CD4-positive, alpha-beta memory T cell (primary cell): ENCODE measurements at regions not wholly inside any gene's neighbourhood (a gene's known extent, or its start where the extent isn't known, plus 50 kb on each side); places are given as distances from the start of the nearest gene placed in this dataset.
A peak's percentile ranks its signal among the peaks of the same experiment; 100 is the strongest.

ENCODE experiments used
- CTCF ChIA-PET: fragments of 350-600 bp; sonication (Branson Sonifier 250); formaldehyde crosslinking; loops from one replicate; lab custom pipeline; 2021; ENCODE audit warnings: inconsistent platforms; ENCODE audit not compliant: partially characterized antibody; lab: Charles Lee
- POLR2A ChIA-PET: fragments of 350-600 bp; sonication (Branson Sonifier 250); formaldehyde crosslinking; loops from one replicate; lab custom pipeline; 2021; ENCODE audit not compliant: partially characterized antibody; lab: Charles Lee
- DNase-seq, 5 donors: peaks; one replicate each; pipeline versions ENCODE4 v3.0.0 to v3.0.0-alpha.2; 2020 to 2022; ENCODE audit warnings: mixed read lengths in 1 of 5
- H3K27ac ChIP-seq: one replicate; pipeline ENCODE4 v1.7.0; 2013; ENCODE audit warnings: low read depth, low read length
- H3K27me3 ChIP-seq: 2 replicates; pipeline ENCODE4 v1.7.0; 2013; ENCODE audit warnings: mild to moderate bottlenecking, low read length, moderate library complexity; ENCODE audit not compliant: insufficient read depth
- H3K36me3 ChIP-seq: 2 replicates; pipeline ENCODE4 v1.7.0; 2013; ENCODE audit warnings: mild to moderate bottlenecking, low read length, moderate library complexity; ENCODE audit not compliant: insufficient read depth
- H3K4me1 ChIP-seq: 2 replicates; pipeline ENCODE4 v1.7.0; 2013; ENCODE audit warnings: mild to moderate bottlenecking, low read length, moderate library complexity; ENCODE audit not compliant: insufficient read depth
- H3K4me3 ChIP-seq, 2 donors: one replicate each; pipeline ENCODE4 v1.7.0; 2013; ENCODE audit warnings: low read length in 2 of 2, mild to moderate bottlenecking in 1 of 2
- H3K9me3 ChIP-seq, 2 donors: one replicate each; pipeline ENCODE4 v1.7.0; 2013; ENCODE audit warnings: low read length in 2 of 2, control low read depth in 1 of 2; ENCODE audit not compliant: control insufficient read depth in 1 of 2
- H3K27ac Mint-ChIP-seq, 7 donors: one replicate each; pipeline ENCODE4 v1.8.0; 2020 to 2021; ENCODE audit warnings: mixed read lengths in 7 of 7, mild to moderate bottlenecking in 6 of 7, inconsistent platforms in 3 of 7, moderate library complexity in 3 of 7
- H3K27me3 Mint-ChIP-seq, 2 donors: one replicate each; pipeline ENCODE4 v1.8.0; 2020 to 2021; ENCODE audit warnings: mixed read lengths in 2 of 2
- H3K36me3 Mint-ChIP-seq, 2 donors: one replicate each; pipeline ENCODE4 v1.8.0; 2020 to 2021; ENCODE audit warnings: mixed read lengths in 2 of 2, inconsistent platforms in 1 of 2, mild to moderate bottlenecking in 1 of 2
- H3K4me1 Mint-ChIP-seq, 4 donors: one replicate each; pipeline ENCODE4 v1.8.0; 2020 to 2021; ENCODE audit warnings: mixed read lengths in 4 of 4, mild to moderate bottlenecking in 1 of 4
- H3K4me3 Mint-ChIP-seq, 8 donors: one replicate each; pipeline ENCODE4 v1.8.0; 2020 to 2021; ENCODE audit warnings: mixed read lengths in 8 of 8, mild to moderate bottlenecking in 7 of 8, moderate library complexity in 6 of 8, inconsistent platforms in 3 of 8
- H3K9me3 Mint-ChIP-seq, 8 donors: one replicate each; pipeline ENCODE4 v1.8.0; 2020 to 2021; ENCODE audit warnings: mixed read lengths in 8 of 8, mild to moderate bottlenecking in 5 of 8, inconsistent platforms in 3 of 8, moderate library complexity in 1 of 8
- intact Hi-C: fragments of 100-400 bp; cut with micrococcal nuclease; formaldehyde crosslinking; loops from one replicate; pipeline ENCODE4 v1.15.1; 2023

DNA sequence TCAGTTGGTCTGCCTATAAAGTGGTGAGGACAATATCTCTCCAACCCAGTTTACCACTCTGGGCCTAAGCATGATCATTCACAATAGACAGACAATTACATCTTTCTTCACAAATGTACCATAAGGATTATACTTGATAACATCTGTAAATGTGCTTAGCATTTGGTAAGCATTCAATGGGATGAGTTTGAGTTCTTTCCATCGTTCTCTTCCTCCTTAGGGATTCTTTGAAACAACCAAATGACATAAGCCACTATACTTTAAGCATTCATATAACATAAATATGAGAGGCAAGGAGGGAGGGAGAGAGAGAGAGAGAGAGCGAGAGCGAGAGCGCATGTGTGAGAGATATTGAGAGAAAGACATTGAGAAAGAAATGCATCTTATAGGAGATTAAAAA is 303.3 kb upstream of the CBLB start:
- ChIA-PET CTCF (no interaction called here), POLR2A (no interaction called here)
- H3K36me3 Mint-ChIP-seq = no peaks in the 10 kb centered on the region
- intact Hi-C loops = loop anchor here (5.0 kb wide), 1 partner anchor 35 kb away; no protein-coding TSS in a partner anchor
- Histone ChIP-seq H3K9me3 (no peaks in the 10 kb centered on the region), H3K27me3 (no peaks in the 10 kb centered on the region), H3K27ac (no peak overlapping the region), H3K36me3 (no peaks in the 10 kb centered on the region), H3K4me1 (peaks cover 45% of the 10 kb centered on the region), H3K4me3 (no peak overlapping the region)
- H3K27me3 Mint-ChIP-seq = no peaks in the 10 kb centered on the region
- peak overlapping the region in 5 of 7 donors; percentile 53 to 88 (median 74) for H3K27ac Mint-ChIP-seq
- H3K4me3 Mint-ChIP-seq = peak overlapping the region in 4 of 8 donors; percentile 13 to 69 (median 50)
- peaks cover 35 to 62% (median 48%) of the 10 kb centered on the region in 4 donors for H3K4me1 Mint-ChIP-seq
- no peak for DNase-seq
- peaks cover 0 to 5% (median 0%) of the 10 kb centered on the region in 8 donors for H3K9me3 Mint-ChIP-seq

- Histone ChIP-seq H3K4me1 (peaks cover 50% of the 10 kb centered on the region), H3K9me3 (no peaks in the 10 kb centered on the region), H3K36me3 (no peaks in the 10 kb centered on the region), H3K27ac (no peak overlapping the region), H3K4me3 (no peak overlapping the region), H3K27me3 (no peaks in the 10 kb centered on the region)
- Mint-ChIP-seq H3K27me3 (no peaks in the 10 kb centered on the region), H3K9me3 (peaks cover 0 to 5% (median 0%) of the 10 kb centered on the region in 8 donors), H3K27ac (peak overlapping the region in 1 of 7 donors; percentile 74), H3K4me1 (peaks cover 37 to 64% (median 50%) of the 10 kb centered on the region in 4 donors), H3K4me3 (peak overlapping the region in 3 of 8 donors; percentile 28 to 39 (median 31)), H3K36me3 (no peaks in the 10 kb centered on the region)
- intact Hi-C loops = loop anchor here (5.0 kb wide), 1 partner anchor 35 kb away; no protein-coding TSS in a partner anchor
- CTCF ChIA-PET = no interaction called here
- POLR2A ChIA-PET = interaction anchor here (1.1 kb wide), 1 partner anchor 33 kb away, joined by 3 read pairs; no protein-coding TSS in a partner anchor
- peak in 2 of 5 donors; percentile 12 to 14 for DNase-seq
Measured at GRCh38 chr3:106172780-106173179, 304.0 kb upstream of the CBLB start.

DNA sequence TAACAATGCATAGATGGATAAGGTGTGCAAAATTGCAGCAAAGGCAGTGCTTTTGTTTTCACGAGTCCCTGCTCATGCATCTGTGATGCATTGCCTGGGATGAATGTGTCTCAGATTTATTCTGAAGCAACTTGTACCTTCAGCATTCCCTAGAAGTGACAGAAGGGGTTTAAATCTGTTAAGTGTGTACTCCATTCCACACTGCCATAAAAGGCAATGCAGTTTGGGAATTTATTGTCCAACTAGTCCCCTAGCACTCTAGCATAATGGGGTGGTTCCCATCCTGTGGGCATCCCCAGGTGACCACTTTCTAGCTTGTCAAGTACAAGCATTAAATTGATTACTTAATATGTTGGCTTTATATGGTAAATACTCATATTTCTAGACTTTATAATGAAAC is 306.5 kb upstream of the CBLB start:
- H3K9me3 ChIP-seq = no peaks in the 10 kb centered on the region
- no peaks in the 10 kb centered on the region for H3K36me3 Mint-ChIP-seq
- ChIA-PET POLR2A (interaction anchor here (1.4 kb wide), 1 partner anchor 10 kb away, joined by 4 read pairs; no protein-coding TSS in a partner anchor), CTCF (no interaction called here)
- no peak overlapping the region for H3K4me3 ChIP-seq
- H3K4me1 Mint-ChIP-seq = peaks cover 43 to 77% (median 55%) of the 10 kb centered on the region in 4 donors
- no peaks in the 10 kb centered on the region for H3K27me3 ChIP-seq
- H3K36me3 ChIP-seq = no peaks in the 10 kb centered on the region
- no peak overlapping the region for H3K27ac ChIP-seq
- H3K4me3 Mint-ChIP-seq = peak overlapping the region in 3 of 8 donors; percentile 11 to 36 (median 30)
- no peak for DNase-seq
- peaks cover 0 to 5% (median 0%) of the 10 kb centered on the region in 8 donors for H3K9me3 Mint-ChIP-seq
- H3K27me3 Mint-ChIP-seq = no peaks in the 10 kb centered on the region
- peaks cover 50% of the 10 kb centered on the region for H3K4me1 ChIP-seq
- H3K27ac Mint-ChIP-seq = peak overlapping the region in 6 of 7 donors; percentile 41 to 93 (median 70)
- intact Hi-C loops = loop anchor here (5.0 kb wide), 2 partner anchors 162 to 308 kb away; partner anchors contain the start of gene CBLB

DNA sequence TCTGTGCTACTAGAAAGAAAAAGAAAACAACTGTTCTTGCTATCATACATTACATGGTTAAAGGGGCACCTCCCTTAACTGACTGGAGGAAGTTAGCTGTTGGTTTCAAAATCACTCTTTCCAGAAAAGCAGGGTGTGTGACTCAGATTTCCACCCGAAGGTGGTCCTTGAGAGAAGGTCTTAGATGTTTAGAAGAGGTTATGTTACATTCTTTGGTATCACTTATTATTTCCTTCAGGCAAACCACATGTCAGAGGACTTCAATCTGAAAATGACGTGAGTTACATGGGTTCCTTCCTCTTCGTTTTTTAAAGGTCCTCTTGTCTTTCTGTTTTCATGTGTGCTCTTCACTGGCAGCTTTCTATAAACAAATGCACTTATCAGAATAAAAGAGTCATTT is 307.9 kb upstream of the CBLB start:
- Histone ChIP-seq H3K27ac (no peak overlapping the region), H3K9me3 (no peaks in the 10 kb centered on the region), H3K4me1 (peaks cover 48% of the 10 kb centered on the region), H3K4me3 (peak overlapping the region in 1 of 2 donors; percentile 30), H3K36me3 (no peaks in the 10 kb centered on the region), H3K27me3 (no peaks in the 10 kb centered on the region)
- peak; percentile 68 to 82 (median 76) for DNase-seq
- Mint-ChIP-seq H3K36me3 (no peaks in the 10 kb centered on the region), H3K4me3 (peak overlapping the region; percentile 67 to 86 (median 74)), H3K27ac (peak overlapping the region; percentile 62 to 95 (median 76)), H3K27me3 (no peaks in the 10 kb centered on the region), H3K4me1 (peaks cover 39 to 63% (median 46%) of the 10 kb centered on the region in 4 donors), H3K9me3 (peaks cover 0 to 5% (median 0%) of the 10 kb centered on the region in 8 donors)
- CTCF ChIA-PET = no interaction called here
- intact Hi-C loops = loop anchor here (1.0 to 5.0 kb wide), 3 partner anchors 161 to 490 kb away; partner anchors contain the start of gene CBLB
- POLR2A ChIA-PET = interaction anchor here (0.9 to 1.8 kb wide), 2 partner anchors 162 to 309 kb away, joined by 3 to 5 read pairs; no protein-coding TSS in a partner anchor

GRCh38 chr3:106182950-106183511 is 314.2 kb upstream of the CBLB start:
- Mint-ChIP-seq H3K36me3 (no peaks in the 10 kb centered on the region), H3K9me3 (no peaks in the 10 kb centered on the region), H3K4me1 (peaks cover 23 to 48% (median 25%) of the 10 kb centered on the region in 4 donors), H3K27ac (no peak overlapping the region), H3K4me3 (no peak overlapping the region), H3K27me3 (no peaks in the 10 kb centered on the region)
- Histone ChIP-seq H3K27ac (no peak overlapping the region), H3K4me1 (peaks cover 21% of the 10 kb centered on the region), H3K4me3 (no peak overlapping the region), H3K9me3 (no peaks in the 10 kb centered on the region), H3K36me3 (no peaks in the 10 kb centered on the region), H3K27me3 (no peaks in the 10 kb centered on the region)
- ChIA-PET POLR2A (no interaction called here), CTCF (interaction anchor here (0.7 kb wide), 1 partner anchor 22 kb away, joined by 3 read pairs; no protein-coding TSS in a partner anchor)
- DNase-seq = no peak
- intact Hi-C loops = no loop called here

GRCh38 chr3:106183762-106184391 is 315.1 kb upstream of the CBLB start:
- Histone ChIP-seq H3K4me1 (peaks cover 21% of the 10 kb centered on the region), H3K4me3 (no peak overlapping the region), H3K27me3 (no peaks in the 10 kb centered on the region), H3K36me3 (no peaks in the 10 kb centered on the region), H3K27ac (no peak overlapping the region), H3K9me3 (no peaks in the 10 kb centered on the region)
- Mint-ChIP-seq H3K36me3 (no peaks in the 10 kb centered on the region), H3K4me1 (peaks cover 20 to 42% (median 23%) of the 10 kb centered on the region in 4 donors), H3K27me3 (no peaks in the 10 kb centered on the region), H3K27ac (peak overlapping the region in 4 of 7 donors; percentile 19 to 76 (median 44)), H3K4me3 (peak overlapping the region in 5 of 8 donors; percentile 3 to 64 (median 33)), H3K9me3 (no peaks in the 10 kb centered on the region)
- intact Hi-C loops = no loop called here
- ChIA-PET POLR2A (interaction anchor here (1.8 kb wide), 1 partner anchor 9 kb away, joined by 4 read pairs; no protein-coding TSS in a partner anchor), CTCF (no interaction called here)
- no peak for DNase-seq
